ENCODE measurements at regions not wholly inside any gene's neighbourhood (a gene's known extent, or its start where the extent isn't known, plus 50 kb on each side); places are given as distances from the start of the nearest gene placed in this dataset.

GRCh38 chr2:55111570-55112228 lies 61.4 kb upstream of the RTN4 start (continued):
- TF ChIP-seq MEIS1 (CRISPR knock-in tag; IDR thresholded peaks at IDR 0.05; ENCODE audit: borderline replicate concordance) = no peak
- TF ChIP-seq ZNF324 (tag by site-specific recombination; IDR thresholded peaks at IDR 0.05) = peak; percentile 26; the same call in 1 of the 2 replicates
- peak; percentile 90 for TF ChIP-seq ZBTB44 (tag by site-specific recombination; IDR thresholded peaks at IDR 0.05)
- TF ChIP-seq ZNF354C (tag by site-specific recombination; IDR thresholded peaks at IDR 0.05; ENCODE audit: borderline replicate concordance, low read depth) = no peak
- no peak for TF ChIP-seq ZNF560 (tag by site-specific recombination; IDR thresholded peaks at IDR 0.05; ENCODE audit: borderline replicate concordance)
- no peak for TF ChIP-seq HOXC10 (CRISPR knock-in tag; IDR thresholded peaks at IDR 0.05)
- TF ChIP-seq ZNF529 (tag by site-specific recombination; IDR thresholded peaks at IDR 0.05; ENCODE audit: insufficient replicate concordance) = no peak
- TF ChIP-seq ZBTB49 (tag by site-specific recombination; IDR thresholded peaks at IDR 0.05; ENCODE audit: low read depth) = no peak
- peak; percentile 84 for TF ChIP-seq TRIM28 (IDR thresholded peaks at IDR 0.05; ENCODE audit: borderline replicate concordance, low read length)
- TF ChIP-seq ZNF274 (IDR thresholded peaks at IDR 0.05; ENCODE audit: low read length) = no peak
- TF ChIP-seq ZNF274 (tag by site-specific recombination; IDR thresholded peaks at IDR 0.05; ENCODE audit: borderline replicate concordance) = no peak
- no peak for TF ChIP-seq HIC1 (tag by site-specific recombination; IDR thresholded peaks at IDR 0.05)
- no peak for TF ChIP-seq KLF7 (tag by site-specific recombination; IDR thresholded peaks at IDR 0.05; ENCODE audit: borderline replicate concordance)
- TF ChIP-seq PBX3 (CRISPR knock-in tag; IDR thresholded peaks at IDR 0.05) = no peak
- TF ChIP-seq ZNF548 (tag by site-specific recombination; IDR thresholded peaks at IDR 0.05) = no peak
- TF ChIP-seq ZNF398 (tag by site-specific recombination; IDR thresholded peaks at IDR 0.05) = no peak
- 0 out of 2 replicates have a peak, but pooled peaks have one; percentile 46 for TF ChIP-seq SCRT2 (tag by site-specific recombination; IDR thresholded peaks at IDR 0.05)
- no peak for TF ChIP-seq ZNF768 (tag by site-specific recombination; IDR thresholded peaks at IDR 0.05)
- TF ChIP-seq KLF10 (tag by site-specific recombination; IDR thresholded peaks at IDR 0.05) = no peak
- TF ChIP-seq GLIS2 (tag by site-specific recombination; IDR thresholded peaks at IDR 0.05) = 0 out of 2 replicates have a peak, but pooled peaks have one; percentile 25
- TF ChIP-seq GFI1B (tag by site-specific recombination; IDR thresholded peaks at IDR 0.05) = no peak
- no peak for TF ChIP-seq AEBP2 (tag by site-specific recombination; IDR thresholded peaks at IDR 0.05; ENCODE audit: borderline replicate concordance)
- no peak for TF ChIP-seq ZNF239 (tag by site-specific recombination; IDR thresholded peaks at IDR 0.05)
- no peak for TF ChIP-seq ZNF133 (tag by site-specific recombination; IDR thresholded peaks at IDR 0.05)
- no peak; the same call in 1 of the 2 replicates for TF ChIP-seq ZNF184 (tag by site-specific recombination; IDR thresholded peaks at IDR 0.05)
- peak; percentile 95 for TF ChIP-seq ZEB2 (tag by site-specific recombination; IDR thresholded peaks at IDR 0.05)
- TF ChIP-seq OSR2 (tag by site-specific recombination; IDR thresholded peaks at IDR 0.05) = peak; percentile 99
- no peak for TF ChIP-seq ZNF549 (tag by site-specific recombination; IDR thresholded peaks at IDR 0.05)
- TF ChIP-seq EGR2 (tag by site-specific recombination; IDR thresholded peaks at IDR 0.05; ENCODE audit: low read depth) = no peak

All from HEK293 (cell line).